ENCODE measurements at regions not wholly inside any gene's neighbourhood (a gene's known extent, or its start where the extent isn't known, plus 50 kb on each side); places are given as distances from the start of the nearest gene placed in this dataset.

DNA sequence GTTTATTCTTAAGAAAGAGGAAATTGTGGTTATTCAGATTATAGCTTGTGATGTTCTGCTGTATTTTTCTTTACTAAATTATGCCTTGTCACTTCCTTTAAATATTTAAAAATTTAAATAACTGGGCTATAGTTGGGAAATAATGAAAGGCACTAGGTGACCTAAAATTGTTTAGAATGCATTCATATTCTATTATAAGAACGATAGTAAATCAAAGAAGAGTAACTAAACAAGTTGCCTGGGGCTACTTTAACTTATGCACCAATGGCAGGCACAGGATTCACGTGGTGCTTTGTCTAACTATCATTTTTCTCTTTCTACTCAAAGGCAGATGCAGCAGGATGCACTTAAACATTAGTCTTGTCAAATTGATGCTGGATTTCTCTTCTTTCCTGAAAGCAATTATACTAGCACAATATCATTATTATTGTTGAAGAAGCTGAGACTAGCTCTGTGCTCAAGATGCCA, 190.7 kb upstream of the PPFIA2 start:
- in situ Hi-C loops (cut with MboI) (no loop called here), intact Hi-C loops (cut with micrococcal nuclease) (no loop called here)
- H3K4me3 ChIP-seq, result no peak overlapping the region
- no peaks in the 10 kb centered on the region for H3K36me3 ChIP-seq (ENCODE audit: control insufficient read depth, insufficient read depth, low read length)
- no peaks in the 10 kb centered on the region for H3K9me1 ChIP-seq (ENCODE audit: control insufficient read depth, insufficient read depth, low read length)
- H3K4me1 ChIP-seq (replicated peaks in 1 of 2; ENCODE audit: control insufficient read depth in 2 of 2, insufficient read depth in 2 of 2, low read length in 2 of 2), result no peaks in the 10 kb centered on the region
- H4K20me1 ChIP-seq (replicated peaks; ENCODE audit: control insufficient read depth, insufficient read depth, low read length), result no peaks in the 10 kb centered on the region
- H3K27ac ChIP-seq (ENCODE audit: extremely low read depth, low read depth, low read length), result no peak overlapping the region
- no peaks in the 10 kb centered on the region for H3K27me3 ChIP-seq (ENCODE audit: control insufficient read depth in 2 of 2, insufficient read depth in 2 of 2, low read length in 2 of 2)
- no peaks in the 10 kb centered on the region for H3K9me3 ChIP-seq (replicated peaks; ENCODE audit: control insufficient read depth, insufficient read depth, low read depth, low read length)
- no peak overlapping the region for H2AFZ ChIP-seq (ENCODE audit: low read depth, low read length)
- no peak for FAIRE-seq
- WGBS (ENCODE audit: insufficient coverage, low coverage, missing lambda C conversion rate), result 0% methylated on average over 2 of the region's 2 CpGs
- no TSS peak for BruUV-seq (replicated peaks)
- TF ChIP-seq SP1 (CRISPR knock-in tag; IDR thresholded peaks at IDR 0.05) (no peak), CBFA2T2 (conservative IDR thresholded peaks at IDR 0.05) (no peak), ZBED1 (IDR thresholded peaks at IDR 0.05) (no peak), ELF2 (CRISPR knock-in tag; IDR thresholded peaks at IDR 0.05) (no peak), CBFA2T3 (IDR thresholded peaks at IDR 0.05) (no peak), TRIM24 (IDR thresholded peaks at IDR 0.05) (no peak), PHTF2 (CRISPR knock-in tag; IDR thresholded peaks at IDR 0.05) (no peak), ZZZ3 (IDR thresholded peaks at IDR 0.05) (no peak), SIRT6 (IDR thresholded peaks at IDR 0.05; ENCODE audit: low read depth, low read length) (no peak), MEF2D (tag; conservative IDR thresholded peaks at IDR 0.05; ENCODE audit: low read depth) (no peak), NR1H2 (CRISPR knock-in tag; IDR thresholded peaks at IDR 0.05) (no peak), PHF21A (IDR thresholded peaks at IDR 0.05; ENCODE audit: borderline replicate concordance, low read depth) (no peak), RNF2 (IDR thresholded peaks at IDR 0.05) (no peak), COPS2 (conservative IDR thresholded peaks at IDR 0.05) (no peak), ZNF217 (CRISPR knock-in tag; IDR thresholded peaks at IDR 0.05) (no peak), ZEB2 (IDR thresholded peaks at IDR 0.05) (no peak)
- TF ChIP-seq, protein P1, sequence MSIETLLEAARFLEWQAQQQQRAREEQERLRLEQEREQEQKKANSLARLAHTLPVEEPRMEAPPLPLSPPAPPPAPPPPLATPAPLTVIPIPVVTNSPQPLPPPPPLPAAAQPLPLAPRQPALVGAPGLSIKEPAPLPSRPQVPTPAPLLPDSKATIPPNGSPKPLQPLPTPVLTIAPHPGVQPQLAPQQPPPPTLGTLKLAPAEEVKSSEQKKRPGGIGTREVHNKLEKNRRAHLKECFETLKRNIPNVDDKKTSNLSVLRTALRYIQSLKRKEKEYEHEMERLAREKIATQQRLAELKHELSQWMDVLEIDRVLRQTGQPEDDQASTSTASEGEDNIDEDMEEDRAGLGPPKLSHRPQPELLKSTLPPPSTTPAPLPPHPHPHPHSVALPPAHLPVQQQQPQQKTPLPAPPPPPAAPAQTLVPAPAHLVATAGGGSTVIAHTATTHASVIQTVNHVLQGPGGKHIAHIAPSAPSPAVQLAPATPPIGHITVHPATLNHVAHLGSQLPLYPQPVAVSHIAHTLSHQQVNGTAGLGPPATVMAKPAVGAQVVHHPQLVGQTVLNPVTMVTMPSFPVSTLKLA (conservative IDR thresholded peaks at IDR 0.05), result no peak
- TF ChIP-seq, protein P2, sequence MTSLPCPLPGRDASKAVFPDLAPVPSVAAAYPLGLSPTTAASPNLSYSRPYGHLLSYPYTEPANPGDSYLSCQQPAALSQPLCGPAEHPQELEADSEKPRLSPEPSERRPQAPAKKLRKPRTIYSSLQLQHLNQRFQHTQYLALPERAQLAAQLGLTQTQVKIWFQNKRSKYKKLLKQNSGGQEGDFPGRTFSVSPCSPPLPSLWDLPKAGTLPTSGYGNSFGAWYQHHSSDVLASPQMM (CRISPR knock-in tag; IDR thresholded peaks at IDR 0.05), result no peak
- TF ChIP-seq, protein P3, sequence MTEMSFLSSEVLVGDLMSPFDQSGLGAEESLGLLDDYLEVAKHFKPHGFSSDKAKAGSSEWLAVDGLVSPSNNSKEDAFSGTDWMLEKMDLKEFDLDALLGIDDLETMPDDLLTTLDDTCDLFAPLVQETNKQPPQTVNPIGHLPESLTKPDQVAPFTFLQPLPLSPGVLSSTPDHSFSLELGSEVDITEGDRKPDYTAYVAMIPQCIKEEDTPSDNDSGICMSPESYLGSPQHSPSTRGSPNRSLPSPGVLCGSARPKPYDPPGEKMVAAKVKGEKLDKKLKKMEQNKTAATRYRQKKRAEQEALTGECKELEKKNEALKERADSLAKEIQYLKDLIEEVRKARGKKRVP (CRISPR knock-in tag; IDR thresholded peaks at IDR 0.05), result no peak
- TF ChIP-seq, protein P4, sequence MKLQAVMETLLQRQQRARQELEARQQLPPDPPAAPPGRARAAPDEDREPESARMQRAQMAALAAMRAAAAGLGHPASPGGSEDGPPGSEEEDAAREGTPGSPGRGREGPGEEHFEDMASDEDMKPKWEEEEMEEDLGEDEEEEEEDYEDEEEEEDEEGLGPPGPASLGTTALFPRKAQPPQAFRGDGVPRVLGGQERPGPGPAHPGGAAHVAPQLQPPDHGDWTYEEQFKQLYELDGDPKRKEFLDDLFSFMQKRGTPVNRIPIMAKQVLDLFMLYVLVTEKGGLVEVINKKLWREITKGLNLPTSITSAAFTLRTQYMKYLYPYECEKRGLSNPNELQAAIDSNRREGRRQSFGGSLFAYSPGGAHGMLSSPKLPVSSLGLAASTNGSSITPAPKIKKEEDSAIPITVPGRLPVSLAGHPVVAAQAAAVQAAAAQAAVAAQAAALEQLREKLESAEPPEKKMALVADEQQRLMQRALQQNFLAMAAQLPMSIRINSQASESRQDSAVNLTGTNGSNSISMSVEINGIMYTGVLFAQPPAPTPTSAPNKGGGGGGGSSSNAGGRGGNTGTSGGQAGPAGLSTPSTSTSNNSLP (IDR thresholded peaks at IDR 0.05; ENCODE audit: borderline replicate concordance, low read depth, low read length), result no peak
- H3K9ac ChIP-seq (ENCODE audit: insufficient read depth in 1 of 2, low read depth in 2 of 2, low read length in 2 of 2), result no peak overlapping the region
- POLR2A ChIA-PET, result no interaction called here
- no peak for DNase-seq (ENCODE audit: extremely low read depth in 1 of 4, low spot score in 3 of 4)
- H3K4me2 ChIP-seq (ENCODE audit: insufficient read depth, low read length), result no peak overlapping the region
- H3K79me2 ChIP-seq (ENCODE audit: control insufficient read depth, insufficient read depth, low read length), result no peaks in the 10 kb centered on the region
- no peak for ATAC-seq
- CTCF ChIA-PET (ENCODE audit: low intra/inter-chr PET ratio), result no interaction called here

Measured in K562 (cell line).